KMS-11 (cell line): ENCODE measurements at regions not wholly inside any gene's neighbourhood (a gene's known extent, or its start where the extent isn't known, plus 50 kb on each side); places are given as distances from the start of the nearest gene placed in this dataset.

ENCODE experiments used
- H2AFZ ChIP-seq: fragments of 200-600 bp; sonication (generic); 2 replicates; pipeline ENCODE4 v1.6.1; 2016; ENCODE audit warnings: antibody characterized with exemption, mixed run types, low read depth
- H3K27ac ChIP-seq: fragments of 200-600 bp; sonication (generic); 2 replicates; pipeline ENCODE4 v1.6.1; 2016; ENCODE audit warnings: mild to moderate bottlenecking, mixed run types
- H3K27me3 ChIP-seq: fragments of 200-600 bp; sonication (generic); 2 replicates; pipeline ENCODE4 v1.6.1; 2017; ENCODE audit warnings: mild to moderate bottlenecking, low read depth, mixed run types, moderate library complexity; ENCODE audit not compliant: insufficient read depth
- H3K36me3 ChIP-seq: fragments of 200-600 bp; sonication (generic); 2 replicates; pipeline ENCODE4 v1.6.1; 2017; ENCODE audit warnings: mild to moderate bottlenecking, mixed run types; ENCODE audit not compliant: insufficient read depth
- H3K4me1 ChIP-seq: fragments of 200-600 bp; sonication (generic); 2 replicates; pipeline ENCODE4 v1.6.1; 2016; ENCODE audit warnings: mild to moderate bottlenecking, low read depth, mixed run types; ENCODE audit not compliant: poor library complexity, severe bottlenecking
- H3K4me2 ChIP-seq: fragments of 200-600 bp; sonication (generic); 2 replicates; pipeline ENCODE4 v1.7.0; 2016; ENCODE audit warnings: mild to moderate bottlenecking, mixed run types
- H3K4me3 ChIP-seq: fragments of 200-600 bp; sonication (generic); IDR thresholded peaks from 2 replicates; pipeline ENCODE4 v1.6.1; 2017; ENCODE audit warnings: low read depth, low read length, mixed read lengths; ENCODE audit not compliant: insufficient read depth
- H3K79me2 ChIP-seq: fragments of 200-600 bp; sonication (generic); 2 replicates; pipeline ENCODE4 v1.6.1; 2016; ENCODE audit warnings: low read depth, mixed run types; ENCODE audit not compliant: insufficient read depth
- H3K9ac ChIP-seq: fragments of 200-600 bp; sonication (generic); 2 replicates; pipeline ENCODE4 v1.6.1; 2016; ENCODE audit warnings: mild to moderate bottlenecking, mixed run types
- H4K20me1 ChIP-seq: fragments of 200-600 bp; sonication (generic); 2 replicates; pipeline ENCODE4 v1.6.1; 2016; ENCODE audit warnings: mild to moderate bottlenecking, mixed run types; ENCODE audit not compliant: insufficient read depth
- TF ChIP-seq, protein P1 (sequence below): fragments of 200-600 bp; sonication (generic); conservative IDR thresholded peaks from 2 replicates; pipeline ENCODE4 v1.6.1; 2017; ENCODE audit warnings: low read depth, mild to moderate bottlenecking, antibody characterized with exemption, low read length, moderate library complexity, mixed read lengths

DNA sequence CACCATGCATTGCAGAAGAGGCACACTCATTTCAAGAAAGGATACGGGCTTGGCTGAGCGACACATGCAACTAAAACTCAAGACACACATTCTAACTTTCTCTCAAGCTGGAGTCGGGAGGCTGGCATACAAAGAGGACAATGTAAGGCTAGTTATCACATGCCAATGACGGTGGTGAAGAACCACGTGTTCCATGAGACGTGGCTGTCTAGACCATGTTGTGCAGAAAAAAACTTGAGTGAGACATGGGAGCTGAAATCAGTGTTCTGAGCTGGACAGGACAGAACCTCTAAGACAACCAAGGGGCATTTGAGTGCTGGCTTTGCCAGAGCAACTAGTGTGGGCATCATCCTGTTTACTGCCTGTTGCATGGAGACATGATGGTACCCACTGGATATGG, 193.0 kb upstream of the DPP6 start:
- Histone ChIP-seq H3K27me3 (no peaks in the 10 kb centered on the region), H3K4me1 (no peaks in the 10 kb centered on the region), H4K20me1 (no peaks in the 10 kb centered on the region), H3K79me2 (no peaks in the 10 kb centered on the region), H3K4me2 (no peak overlapping the region), H2AFZ (no peak overlapping the region), H3K36me3 (no peaks in the 10 kb centered on the region), H3K4me3 (no peak overlapping the region), H3K27ac (no peak overlapping the region), H3K9ac (no peak overlapping the region)
- TF ChIP-seq, protein P1, sequence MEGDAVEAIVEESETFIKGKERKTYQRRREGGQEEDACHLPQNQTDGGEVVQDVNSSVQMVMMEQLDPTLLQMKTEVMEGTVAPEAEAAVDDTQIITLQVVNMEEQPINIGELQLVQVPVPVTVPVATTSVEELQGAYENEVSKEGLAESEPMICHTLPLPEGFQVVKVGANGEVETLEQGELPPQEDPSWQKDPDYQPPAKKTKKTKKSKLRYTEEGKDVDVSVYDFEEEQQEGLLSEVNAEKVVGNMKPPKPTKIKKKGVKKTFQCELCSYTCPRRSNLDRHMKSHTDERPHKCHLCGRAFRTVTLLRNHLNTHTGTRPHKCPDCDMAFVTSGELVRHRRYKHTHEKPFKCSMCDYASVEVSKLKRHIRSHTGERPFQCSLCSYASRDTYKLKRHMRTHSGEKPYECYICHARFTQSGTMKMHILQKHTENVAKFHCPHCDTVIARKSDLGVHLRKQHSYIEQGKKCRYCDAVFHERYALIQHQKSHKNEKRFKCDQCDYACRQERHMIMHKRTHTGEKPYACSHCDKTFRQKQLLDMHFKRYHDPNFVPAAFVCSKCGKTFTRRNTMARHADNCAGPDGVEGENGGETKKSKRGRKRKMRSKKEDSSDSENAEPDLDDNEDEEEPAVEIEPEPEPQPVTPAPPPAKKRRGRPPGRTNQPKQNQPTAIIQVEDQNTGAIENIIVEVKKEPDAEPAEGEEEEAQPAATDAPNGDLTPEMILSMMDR = no peak

DNA sequence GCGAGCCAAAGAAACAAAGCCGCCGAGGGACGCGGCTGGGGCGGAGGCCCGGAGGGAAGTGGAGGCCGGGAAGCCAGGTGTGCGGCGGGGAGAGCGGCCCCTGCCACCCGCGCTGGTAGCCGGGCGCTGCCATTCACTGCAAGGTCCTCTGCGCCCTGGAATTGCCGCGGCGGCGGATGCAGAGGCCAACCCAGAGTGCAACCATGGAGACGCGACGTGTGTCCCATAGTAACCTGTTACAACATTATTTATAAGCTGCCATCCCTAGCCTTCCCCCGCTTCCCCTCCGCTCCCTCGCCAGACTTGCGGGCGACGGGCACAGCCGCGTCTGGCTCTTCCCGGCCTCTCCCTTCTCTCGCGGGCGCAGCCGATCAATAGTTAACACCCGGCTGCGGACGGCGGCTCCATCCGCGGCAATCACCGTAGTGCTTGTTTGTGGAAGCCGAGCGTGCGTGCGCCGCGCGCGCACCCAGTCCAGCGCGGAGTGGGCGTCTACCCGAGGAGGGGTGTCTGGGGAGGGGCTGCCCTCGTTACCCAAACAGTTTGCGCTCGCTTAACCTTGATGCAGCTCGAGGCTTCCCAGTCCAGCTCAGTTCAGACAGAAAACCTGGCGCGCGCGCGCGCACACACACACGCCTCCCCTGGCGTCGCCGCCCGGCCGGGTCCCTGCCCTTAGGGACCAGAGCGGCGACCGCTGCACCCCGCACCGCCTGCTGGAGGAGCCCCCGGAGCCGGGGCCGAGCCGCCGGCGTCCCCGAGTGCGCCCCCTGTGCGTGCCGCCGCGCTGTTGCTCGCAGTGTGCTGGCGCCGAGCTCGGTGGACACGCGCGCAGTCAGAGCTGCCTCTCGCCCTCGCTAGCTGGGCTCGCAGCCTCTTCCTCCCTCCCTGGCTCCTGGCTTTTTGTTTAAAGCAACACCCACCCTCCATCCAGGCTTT, 165.4 kb upstream of the DPP6 start:
- Histone ChIP-seq H3K27me3 (no peaks in the 10 kb centered on the region), H3K79me2 (no peaks in the 10 kb centered on the region), H3K4me3 (no peak overlapping the region), H3K4me2 (no peak overlapping the region), H3K9ac (no peak overlapping the region), H3K4me1 (no peaks in the 10 kb centered on the region), H3K36me3 (no peaks in the 10 kb centered on the region), H2AFZ (no peak overlapping the region), H3K27ac (no peak overlapping the region), H4K20me1 (no peaks in the 10 kb centered on the region)
- TF ChIP-seq, protein P1 = no peak

DNA sequence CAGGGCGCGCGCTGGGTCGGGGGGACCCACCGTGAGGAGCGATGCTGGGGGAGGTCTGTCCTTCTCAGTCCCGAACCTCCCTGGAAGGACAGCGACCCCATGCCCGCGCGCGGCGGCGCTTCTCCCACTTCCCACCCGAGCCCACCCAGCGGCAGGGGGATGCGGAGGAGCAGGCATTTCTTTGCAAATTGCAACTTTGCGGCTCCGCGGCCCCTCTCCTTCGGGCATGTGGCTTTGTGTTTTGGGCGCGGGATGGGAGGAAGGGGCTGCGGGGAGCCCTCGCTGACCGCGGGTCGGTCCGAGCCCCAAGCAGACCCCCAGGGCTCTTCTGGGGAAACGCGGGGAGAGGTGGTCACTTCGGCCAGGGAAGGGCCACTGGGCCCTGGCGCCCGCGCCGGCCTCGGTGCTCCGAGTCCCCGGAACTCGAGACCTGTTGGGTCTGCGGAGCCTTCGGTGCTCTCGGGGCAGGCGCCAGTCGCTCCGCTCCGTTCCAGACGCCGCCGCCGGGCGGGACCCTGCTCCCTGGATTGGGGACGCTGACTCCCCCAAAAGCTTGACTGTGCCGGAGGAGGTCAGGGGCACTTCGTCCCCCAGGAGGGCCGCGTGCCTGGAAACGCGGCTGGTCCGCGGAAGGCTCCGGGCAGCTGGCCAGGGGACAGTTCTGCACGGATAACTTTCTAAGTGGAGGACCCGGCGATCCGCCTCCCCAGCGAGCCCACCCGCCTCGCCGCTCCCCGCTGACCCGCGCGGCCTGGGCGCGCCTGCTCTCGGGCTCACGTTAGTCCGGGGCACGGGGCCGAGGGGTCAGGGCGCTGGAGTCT, 164.2 kb upstream of the DPP6 start:
- H3K79me2 ChIP-seq = no peaks in the 10 kb centered on the region
- TF ChIP-seq, protein P1 = no peak
- H3K27ac ChIP-seq = no peak overlapping the region
- no peaks in the 10 kb centered on the region for H4K20me1 ChIP-seq
- H3K4me3 ChIP-seq = no peak overlapping the region
- H3K4me2 ChIP-seq = no peak overlapping the region
- no peak overlapping the region for H2AFZ ChIP-seq
- H3K9ac ChIP-seq = no peak overlapping the region
- no peaks in the 10 kb centered on the region for H3K27me3 ChIP-seq
- no peaks in the 10 kb centered on the region for H3K36me3 ChIP-seq
- no peaks in the 10 kb centered on the region for H3K4me1 ChIP-seq

DNA sequence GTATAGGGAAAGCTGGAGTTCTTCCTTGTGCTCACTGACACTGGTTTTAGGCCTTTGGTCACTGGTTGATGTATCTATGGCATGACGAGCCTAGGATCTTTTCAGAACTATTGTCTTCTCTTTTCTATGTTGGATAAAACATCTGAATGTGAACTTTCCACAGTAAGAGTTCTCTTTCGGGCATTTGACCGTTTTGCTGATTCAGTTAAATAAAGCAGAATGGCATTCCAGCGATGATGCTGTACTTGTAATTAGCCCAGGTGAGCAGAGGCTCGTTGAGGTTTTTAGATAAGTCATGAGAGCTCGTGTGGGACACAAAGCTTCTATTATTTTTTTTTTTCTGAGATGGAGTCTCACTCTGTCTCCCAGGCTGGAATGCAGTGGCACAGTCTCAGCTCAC, 160.2 kb upstream of the DPP6 start:
- Histone ChIP-seq H4K20me1 (no peaks in the 10 kb centered on the region), H3K27me3 (no peaks in the 10 kb centered on the region), H2AFZ (no peak overlapping the region), H3K79me2 (no peaks in the 10 kb centered on the region), H3K4me1 (no peaks in the 10 kb centered on the region), H3K36me3 (no peaks in the 10 kb centered on the region), H3K4me2 (no peak overlapping the region), H3K4me3 (no peak overlapping the region), H3K9ac (no peak overlapping the region), H3K27ac (no peak overlapping the region)
- TF ChIP-seq, protein P1 = no peak
